Upper lobe of left lung (tissue), 4 donors: ENCODE measurements at regions not wholly inside any gene's neighbourhood (a gene's known extent, or its start where the extent isn't known, plus 50 kb on each side); places are given as distances from the start of the nearest gene placed in this dataset.

Experiments
- POLR2A ChIP-seq, 4 donors: fragments of 450-650 bp; IDR thresholded peaks; one replicate each; pipeline ENCODE4 v1.5.1; 2016 to 2017; ENCODE audit warnings: antibody characterized with exemption in 4 of 4, mild to moderate bottlenecking in 2 of 4
- POLR2AphosphoS5 ChIP-seq, 2 donors: sonication (generic); formaldehyde crosslinking; IDR thresholded peaks; one replicate each; pipeline ENCODE4 v1.5.1; 2017; ENCODE audit warnings: antibody characterized with exemption in 2 of 2
- TF ChIP-seq, protein P1 (sequence below), 6 experiments: fragments of 450-650 bp in 4 of 6; fragments of 200-600 bp in 2 of 6; sonication (generic) in 2 of 6; IDR thresholded peaks; one replicate each; pipeline ENCODE4 v1.5.1; 2016 to 2019; ENCODE audit warnings: antibody characterized with exemption in 6 of 6

DNA sequence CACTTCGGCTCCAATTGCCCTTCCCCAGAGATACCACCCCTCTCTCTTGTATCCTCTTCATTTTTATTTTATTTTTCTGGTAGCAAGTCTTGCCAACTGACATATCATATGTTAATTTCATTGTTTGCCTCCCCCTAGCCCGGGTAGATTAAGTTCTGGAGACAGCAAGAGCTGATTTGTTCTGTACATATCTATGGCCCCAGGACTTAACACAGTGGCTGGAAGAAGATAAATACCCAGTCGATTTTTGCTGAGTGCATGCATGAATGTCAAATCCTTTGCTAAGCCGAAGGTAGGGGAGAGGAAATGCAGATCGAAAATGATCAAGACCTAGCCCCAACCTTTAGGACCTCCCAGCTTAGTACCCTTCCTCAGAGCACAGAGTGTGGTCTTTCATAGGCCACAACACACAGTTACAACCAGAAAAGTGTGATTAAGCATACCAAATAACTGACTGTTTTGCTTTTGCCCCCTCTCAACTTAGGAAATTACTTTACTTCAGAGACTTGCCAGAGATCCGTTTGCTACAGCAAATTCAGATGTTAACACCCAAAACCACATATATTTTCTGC lies 58.7 kb upstream of the KLF3 start:
- TF ChIP-seq, protein P1, sequence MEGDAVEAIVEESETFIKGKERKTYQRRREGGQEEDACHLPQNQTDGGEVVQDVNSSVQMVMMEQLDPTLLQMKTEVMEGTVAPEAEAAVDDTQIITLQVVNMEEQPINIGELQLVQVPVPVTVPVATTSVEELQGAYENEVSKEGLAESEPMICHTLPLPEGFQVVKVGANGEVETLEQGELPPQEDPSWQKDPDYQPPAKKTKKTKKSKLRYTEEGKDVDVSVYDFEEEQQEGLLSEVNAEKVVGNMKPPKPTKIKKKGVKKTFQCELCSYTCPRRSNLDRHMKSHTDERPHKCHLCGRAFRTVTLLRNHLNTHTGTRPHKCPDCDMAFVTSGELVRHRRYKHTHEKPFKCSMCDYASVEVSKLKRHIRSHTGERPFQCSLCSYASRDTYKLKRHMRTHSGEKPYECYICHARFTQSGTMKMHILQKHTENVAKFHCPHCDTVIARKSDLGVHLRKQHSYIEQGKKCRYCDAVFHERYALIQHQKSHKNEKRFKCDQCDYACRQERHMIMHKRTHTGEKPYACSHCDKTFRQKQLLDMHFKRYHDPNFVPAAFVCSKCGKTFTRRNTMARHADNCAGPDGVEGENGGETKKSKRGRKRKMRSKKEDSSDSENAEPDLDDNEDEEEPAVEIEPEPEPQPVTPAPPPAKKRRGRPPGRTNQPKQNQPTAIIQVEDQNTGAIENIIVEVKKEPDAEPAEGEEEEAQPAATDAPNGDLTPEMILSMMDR (IDR thresholded peaks at IDR 0.05) = no peak
- TF ChIP-seq POLR2A (IDR thresholded peaks at IDR 0.05) = no peak
- TF ChIP-seq POLR2AphosphoS5 (IDR thresholded peaks at IDR 0.05) = no peak
